Muscle of arm (tissue), 1 donor: ENCODE measurements at regions not wholly inside any gene's neighbourhood (a gene's known extent, or its start where the extent isn't known, plus 50 kb on each side); places are given as distances from the start of the nearest gene placed in this dataset.
A peak's percentile ranks its signal among the peaks of the same experiment; 100 is the strongest.

Experiments used
- DNase-seq: peaks from one replicate; pipeline ENCODE4 v3.0.0-alpha.2; 2013

DNA sequence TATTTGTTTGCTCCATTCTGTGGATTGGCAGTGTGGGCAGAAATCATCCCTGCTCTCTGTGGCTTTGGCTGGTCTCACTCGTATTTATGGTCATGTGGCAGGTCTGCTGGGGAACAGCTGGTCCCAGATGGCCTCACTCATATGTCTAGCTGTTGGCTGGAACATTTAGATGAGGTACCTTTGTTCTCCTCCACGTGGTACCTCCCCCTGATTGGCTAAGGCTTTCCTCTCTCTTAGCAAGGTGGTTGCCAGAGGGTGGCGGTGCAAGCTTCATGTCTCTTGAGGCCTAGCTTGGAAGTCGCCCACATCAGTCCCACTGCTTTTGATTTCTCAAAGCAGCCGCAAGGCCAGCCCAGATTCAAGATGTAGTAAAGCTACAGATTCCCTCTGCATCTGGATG lies 348.5 kb upstream of the BTBD3 start:
- no peak for DNase-seq

DNA sequence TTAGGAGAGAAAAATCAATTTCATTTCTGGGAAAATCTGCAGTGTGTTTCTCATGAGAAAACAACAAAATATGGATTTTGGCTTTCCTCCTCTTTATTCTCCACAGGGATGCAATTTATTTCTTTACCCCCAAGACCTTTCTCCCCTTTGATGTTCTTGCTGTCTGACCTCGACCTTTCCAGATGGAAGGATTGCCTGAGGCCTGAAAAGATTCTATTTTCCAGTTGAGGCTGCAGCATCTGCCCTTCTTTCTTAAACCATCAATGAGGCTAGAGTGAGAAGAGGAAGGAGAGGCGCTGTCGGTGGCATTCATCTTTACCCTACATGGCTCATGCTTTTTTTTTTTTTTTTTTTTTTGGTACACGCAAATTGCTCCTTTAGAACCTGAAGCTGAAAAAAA lies 344.2 kb upstream of the BTBD3 start:
- DNase-seq, result no peak

DNA sequence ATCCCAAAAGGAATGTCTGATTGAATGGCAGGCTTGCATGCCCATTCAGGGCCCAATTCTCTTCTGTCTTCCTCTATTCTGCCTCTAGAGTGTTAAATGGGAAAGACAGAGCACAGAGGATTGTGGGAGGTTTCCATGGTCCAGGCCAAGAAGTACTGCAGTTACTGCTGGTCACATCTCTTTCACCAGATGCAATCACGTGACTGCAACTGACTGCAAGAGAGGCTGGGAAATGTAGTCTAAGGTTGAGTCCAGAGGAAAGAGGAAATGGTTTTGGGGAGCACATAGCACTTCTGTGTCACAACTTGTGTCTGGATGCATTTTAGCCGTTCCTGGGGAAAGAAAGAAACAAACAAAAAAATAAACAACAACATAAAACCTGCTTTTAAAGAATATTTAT lies 336.4 kb upstream of the BTBD3 start:
- DNase-seq, result no peak

DNA sequence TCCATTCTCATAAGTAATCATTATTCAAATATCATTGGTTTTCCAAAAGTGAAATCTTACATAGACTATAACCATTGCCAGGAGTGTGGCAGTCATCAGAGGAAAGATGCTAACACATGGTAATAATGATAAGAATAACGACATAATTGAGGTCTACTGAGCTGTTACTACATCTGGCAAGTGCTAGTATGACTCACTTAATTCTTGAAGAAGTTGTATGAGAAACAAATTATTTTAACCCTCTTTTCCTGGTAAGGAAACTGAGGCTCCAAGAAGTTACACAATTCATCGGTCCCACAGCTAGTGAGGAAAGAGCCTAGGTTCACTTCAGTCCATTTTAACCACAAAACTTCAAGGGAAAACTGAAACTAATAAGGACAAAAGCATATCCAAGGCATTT lies 335.6 kb upstream of the BTBD3 start:
- DNase-seq, result no peak

DNA sequence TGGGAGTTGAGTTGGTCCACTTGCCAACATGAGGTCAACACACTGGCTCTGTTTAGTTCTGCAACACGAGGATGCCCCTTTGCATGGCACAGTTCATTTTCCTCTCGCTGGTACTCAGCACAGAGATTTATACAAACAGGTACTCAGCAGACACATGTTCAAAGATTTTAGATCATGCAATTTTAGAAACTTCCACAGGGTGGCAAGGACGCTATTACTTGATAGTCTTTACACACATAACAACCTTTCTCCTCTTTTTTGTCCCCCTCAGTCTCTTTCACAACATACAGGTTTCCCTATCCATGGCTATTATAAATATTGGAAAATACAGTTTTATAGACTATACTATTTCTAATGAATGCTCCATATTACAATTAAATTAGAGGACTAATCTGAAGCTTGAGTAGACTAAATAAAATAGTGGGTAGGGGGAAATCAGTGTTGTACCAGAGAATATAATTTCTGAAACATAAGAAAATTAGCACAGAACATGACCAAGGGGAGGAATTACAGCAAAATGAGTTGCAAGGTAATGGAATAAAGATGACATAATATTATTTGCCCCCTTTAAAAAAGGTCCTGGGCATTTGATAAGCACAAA lies 331.8 kb upstream of the BTBD3 start:
- DNase-seq, result peak; percentile 2

DNA sequence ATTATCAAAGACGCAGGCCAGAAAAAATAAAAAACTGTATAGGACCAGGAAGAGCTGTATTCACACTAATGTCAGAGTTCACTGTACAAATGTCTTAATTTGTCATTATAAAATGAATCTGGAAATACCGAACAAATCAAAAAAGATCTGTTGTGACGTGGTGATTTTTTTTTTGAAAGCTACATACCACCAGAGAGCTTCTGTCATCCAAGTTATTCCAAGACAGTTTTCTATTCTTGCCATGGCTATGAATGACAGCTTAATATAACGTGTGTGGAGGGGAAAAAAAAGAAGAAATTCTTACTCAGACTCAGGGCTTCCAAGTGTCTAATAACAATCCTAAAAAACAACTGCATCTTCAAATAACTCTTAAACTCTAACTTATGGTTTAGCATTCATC lies 328.8 kb upstream of the BTBD3 start:
- DNase-seq, result no peak

DNA sequence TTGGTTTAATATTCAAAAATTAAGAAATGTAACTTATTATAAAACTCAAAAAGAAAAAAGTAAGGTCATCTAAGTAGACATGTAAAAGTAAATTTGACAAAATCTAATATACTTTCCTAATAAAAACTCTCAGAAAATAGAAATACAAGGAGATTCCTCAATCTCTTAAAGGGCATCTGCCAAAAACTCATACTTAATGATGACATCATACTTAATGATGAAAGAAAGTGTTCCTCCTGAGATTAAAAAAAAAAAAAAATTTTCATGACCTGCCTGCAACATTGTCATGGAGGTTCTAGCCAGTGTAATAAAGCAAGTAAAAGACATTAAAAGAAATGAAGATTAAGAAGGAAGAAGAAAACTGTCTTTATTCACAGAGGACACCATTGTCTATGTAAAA lies 325.7 kb upstream of the BTBD3 start:
- DNase-seq, result no peak

DNA sequence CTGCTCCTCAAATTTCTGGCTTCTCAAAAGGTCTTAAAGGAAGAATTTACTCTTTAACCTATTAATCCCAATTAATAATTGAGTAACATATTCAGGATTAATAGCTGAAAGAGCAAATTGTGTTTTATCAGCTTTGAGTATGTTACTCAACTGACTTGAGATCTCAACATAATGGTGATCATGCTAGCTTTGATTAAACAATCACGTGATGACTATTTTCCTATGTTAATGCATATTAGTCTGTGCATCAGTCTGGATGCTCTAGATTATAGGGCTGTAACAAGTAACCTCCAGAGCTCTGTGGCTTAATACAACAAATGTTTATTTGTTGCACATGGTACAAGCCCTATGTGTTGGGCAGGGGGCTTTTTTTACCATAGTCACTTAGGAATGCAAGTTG lies 313.4 kb upstream of the BTBD3 start:
- no peak for DNase-seq

DNA sequence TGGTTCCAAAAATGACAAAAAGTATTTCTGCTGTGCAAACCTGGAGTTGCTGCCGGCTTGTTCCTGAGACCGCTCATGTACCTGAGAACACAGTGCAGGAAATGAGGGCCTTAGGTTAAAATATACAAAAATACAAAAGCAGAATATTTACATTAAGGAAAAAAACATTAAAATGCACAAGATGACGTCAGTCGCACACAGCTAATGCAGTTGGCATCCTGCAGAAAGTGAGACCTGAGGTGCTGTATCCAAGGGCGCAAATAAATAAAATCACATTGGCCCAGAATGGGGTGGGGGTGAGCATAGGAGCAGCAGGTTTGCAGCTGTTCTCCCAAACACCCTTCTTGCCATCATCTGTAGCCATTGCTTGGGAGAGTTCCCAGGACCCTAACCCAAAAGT lies 310.6 kb upstream of the BTBD3 start:
- no peak for DNase-seq

DNA sequence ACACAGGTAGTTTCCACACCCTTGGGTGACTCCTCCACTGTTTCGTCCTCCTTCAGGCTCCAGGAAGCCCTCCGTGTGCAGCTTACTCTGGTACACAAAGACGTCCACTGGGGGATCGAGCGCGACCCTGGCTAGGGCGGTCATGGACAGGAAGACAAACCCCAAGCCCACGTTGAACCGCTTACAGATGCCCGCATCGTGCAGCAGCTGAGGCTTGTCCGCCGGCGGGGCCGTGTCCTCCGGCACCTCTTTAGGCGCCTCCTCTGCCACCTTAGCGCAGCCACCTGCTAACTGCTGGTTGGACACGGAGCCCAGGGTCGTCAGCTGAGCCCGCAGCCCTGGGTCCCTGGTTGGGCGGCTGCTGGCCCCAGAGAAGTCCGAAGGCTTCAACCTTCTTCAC lies 309.0 kb upstream of the BTBD3 start:
- no peak for DNase-seq

DNA sequence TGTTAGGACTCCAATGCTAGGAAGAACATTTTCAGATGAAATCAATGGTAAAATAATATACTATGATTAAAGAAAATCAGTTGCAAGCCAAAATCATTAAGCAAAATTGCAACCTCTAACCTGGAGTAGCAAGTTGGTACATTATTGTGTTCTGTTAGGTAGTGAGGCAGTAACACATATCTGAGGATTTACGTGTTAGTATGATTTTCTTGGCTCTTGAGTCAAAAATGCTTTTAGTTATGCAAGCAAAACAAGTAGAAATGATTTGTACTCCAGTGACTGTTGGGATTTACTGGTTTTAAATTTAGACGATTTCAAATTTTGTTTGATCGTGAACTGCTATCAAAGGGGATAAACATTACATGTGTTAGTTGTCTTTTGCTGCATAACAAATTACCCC lies 293.0 kb upstream of the BTBD3 start:
- no peak for DNase-seq

DNA sequence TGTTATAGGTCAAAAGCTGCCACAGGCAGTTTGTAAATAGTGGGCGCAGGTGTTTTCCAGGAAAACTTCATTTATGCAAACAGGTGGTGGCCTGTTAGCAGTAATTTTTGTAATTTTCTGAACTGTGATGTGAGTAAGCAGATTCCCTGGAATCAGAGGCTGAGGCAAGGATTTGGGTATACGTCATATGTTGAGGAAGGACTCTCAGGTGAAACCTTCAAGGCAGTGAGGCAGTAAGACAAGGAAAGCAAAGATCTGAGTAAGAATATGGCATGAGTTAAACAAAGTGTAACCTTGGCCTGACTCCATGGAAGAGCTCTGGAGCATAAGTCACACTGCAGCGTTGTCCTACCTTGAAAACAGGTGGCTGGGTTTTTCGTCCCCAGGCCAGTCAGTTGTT lies 291.1 kb upstream of the BTBD3 start:
- DNase-seq, result no peak

DNA sequence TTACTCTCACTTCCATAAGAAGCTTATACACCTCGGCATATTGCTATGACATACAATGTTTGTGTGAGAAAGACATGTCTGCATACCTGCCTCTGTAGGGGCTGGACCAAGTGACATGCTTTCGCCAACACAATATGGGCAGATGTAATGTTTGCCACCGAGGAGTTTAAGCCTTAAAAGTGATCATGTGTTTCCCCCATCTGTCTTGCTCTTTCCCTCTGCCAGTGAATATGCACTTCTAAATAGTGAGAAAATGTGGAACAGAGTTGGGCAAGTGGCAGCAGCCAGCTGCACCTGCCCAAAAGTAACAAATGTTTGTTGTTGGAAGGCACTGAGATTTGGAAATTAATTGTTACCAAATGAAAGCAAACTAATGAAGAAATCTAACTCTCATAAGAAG lies 274.8 kb upstream of the BTBD3 start:
- no peak for DNase-seq

DNA sequence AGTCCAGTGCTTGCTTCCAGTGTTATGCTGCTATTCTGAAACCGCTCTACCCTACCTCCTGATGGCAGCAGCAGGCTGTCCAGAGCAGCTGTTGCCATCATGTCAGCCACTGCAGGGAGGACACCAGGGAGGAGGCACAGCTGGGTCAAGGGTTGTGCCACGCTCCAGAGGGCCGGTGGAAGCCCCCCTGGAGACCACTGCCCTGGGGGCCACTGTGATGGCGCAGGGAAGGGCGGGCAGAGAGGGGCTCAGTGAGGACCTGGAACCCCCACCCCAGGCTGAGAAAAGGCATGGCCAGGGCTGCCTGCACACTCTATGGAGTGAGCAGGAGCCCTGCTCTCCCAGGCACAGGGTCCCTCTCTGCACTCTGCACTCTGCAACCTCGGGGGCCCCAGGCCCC lies 271.3 kb upstream of the BTBD3 start:
- no peak for DNase-seq

DNA sequence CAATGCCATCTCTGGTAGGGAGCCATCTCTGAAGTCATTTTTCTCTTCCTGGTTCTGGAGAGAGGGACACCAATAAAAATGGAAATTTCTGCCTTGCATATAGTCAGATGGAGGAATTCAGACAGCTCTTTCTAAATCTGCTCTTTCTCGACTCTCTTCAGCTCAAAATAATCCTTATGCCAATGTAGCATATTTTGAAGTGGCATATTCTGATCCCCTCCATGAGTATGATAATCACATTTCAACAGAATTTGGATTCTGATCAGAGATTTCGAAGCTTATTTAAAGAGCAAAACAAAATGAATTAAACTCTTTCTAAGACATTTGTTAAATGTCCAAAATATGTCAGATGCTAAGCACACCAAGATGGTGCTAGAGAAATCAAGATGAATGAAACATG lies 267.1 kb upstream of the BTBD3 start:
- DNase-seq, result no peak

DNA sequence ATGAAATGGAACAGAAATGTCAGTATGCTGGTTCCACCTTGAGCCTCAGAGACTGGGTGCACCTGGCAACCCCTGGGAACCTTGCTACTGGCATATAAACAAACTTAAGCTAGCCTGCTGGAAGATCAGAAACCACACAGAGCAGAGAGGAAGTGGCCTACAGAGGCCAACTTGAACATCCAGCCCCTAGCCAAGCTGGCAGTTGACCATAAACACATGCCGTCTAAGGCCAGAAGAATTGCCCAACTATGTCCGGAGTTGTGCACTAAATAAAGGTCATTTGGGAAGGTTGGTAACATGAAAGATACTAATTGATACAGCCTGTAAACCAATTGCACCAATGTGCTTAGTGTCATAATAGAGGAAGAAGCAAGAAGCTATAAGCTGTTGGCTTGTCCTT lies 266.6 kb upstream of the BTBD3 start:
- no peak for DNase-seq

DNA sequence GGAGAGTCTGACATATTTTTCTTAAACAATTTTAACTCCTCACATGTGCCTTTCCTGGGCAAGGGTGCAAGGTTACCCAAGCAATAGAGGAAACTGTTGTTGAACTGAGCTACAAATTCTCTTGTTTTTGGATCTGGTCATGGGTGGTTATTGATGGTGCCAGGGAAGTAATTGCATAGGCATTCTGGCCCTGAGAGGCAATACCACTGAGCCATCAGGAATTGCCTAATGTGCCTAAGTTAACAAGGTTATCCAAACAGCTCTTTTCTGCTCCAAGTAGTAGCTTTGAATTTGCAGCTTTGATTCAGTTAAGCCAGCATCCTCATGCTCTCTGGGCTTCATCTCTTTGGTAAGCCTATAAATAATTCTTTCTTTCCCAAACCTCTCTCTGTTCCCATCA lies 266.0 kb upstream of the BTBD3 start:
- DNase-seq, result no peak

DNA sequence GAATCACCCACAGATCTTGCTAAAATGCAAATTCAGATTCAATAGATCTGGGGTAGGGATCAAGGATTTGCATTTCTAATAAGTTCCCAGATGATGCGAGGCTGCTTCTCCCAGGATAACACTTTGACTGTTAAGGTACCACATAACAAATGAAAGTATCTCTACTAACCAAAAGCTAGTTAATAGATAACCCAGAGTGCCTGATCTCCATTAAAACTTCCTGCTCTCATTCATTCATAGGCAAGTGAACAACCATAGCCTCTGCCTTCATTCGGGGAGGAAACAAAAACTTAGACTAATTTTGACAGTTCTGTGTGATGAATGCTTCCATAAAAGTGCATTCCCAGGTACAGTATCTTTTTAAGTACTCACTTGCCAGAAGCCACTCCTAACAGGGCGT lies 265.6 kb upstream of the BTBD3 start:
- DNase-seq, result no peak

DNA sequence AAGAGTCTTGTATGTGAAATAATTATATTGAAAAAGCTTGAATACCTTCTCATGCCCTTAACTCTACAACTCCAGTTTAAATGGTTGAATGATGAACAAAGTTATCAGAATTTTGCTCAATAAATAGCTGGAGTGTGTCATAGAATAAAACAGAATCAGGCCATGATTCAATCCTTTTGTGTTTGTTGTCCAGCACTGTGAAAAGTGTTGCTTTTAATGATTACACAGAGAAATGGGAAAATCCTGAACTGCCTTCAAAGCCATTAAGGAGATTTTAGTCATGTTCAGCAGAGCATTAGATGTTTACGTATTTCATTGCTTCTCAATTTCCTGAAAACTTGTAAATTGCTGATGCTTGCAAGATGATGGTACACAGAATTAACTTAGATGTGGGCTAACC lies 262.9 kb upstream of the BTBD3 start:
- no peak for DNase-seq

DNA sequence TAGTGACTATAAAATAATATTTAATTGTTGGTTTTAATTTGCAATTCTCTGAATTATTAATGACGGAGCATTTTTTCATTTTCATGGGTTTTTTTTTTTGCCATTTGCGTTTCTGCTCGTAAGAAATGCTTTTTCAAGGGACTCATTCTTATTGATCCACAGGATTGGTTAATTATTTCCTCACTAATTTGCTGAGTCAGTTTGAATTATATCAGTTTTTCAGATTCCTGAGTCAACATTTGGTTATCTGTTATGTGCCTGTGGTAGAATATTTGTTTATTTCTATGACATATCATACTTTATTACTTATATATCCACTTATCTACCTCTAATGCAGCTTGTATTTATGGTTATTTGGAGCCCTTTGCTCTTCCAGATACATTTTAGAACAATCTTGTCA lies 257.0 kb upstream of the BTBD3 start:
- no peak for DNase-seq

DNA sequence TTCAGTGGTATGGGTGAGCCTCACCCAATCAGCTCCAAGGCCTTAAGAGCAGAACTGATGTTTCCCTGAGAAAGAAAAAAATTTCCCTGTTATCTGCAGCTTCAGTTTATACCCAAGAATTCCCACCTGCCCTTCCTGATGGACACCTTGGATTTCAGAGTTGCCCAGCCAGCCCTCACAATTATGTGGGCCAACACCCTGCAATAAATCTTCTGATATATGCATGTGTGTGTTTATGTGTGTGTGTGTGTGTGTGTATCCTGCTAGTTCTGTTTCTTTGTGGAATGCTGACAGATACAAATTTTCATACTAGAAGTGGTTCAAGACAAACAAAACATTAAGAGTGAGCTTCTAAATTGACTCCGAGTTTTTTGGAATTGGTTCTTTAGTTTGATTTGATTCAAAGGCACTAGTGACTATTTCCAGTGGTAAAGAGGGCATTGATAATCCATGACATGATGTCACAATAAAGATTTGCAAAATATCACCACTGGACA lies 246.6 kb upstream of the BTBD3 start:
- DNase-seq, result no peak

DNA sequence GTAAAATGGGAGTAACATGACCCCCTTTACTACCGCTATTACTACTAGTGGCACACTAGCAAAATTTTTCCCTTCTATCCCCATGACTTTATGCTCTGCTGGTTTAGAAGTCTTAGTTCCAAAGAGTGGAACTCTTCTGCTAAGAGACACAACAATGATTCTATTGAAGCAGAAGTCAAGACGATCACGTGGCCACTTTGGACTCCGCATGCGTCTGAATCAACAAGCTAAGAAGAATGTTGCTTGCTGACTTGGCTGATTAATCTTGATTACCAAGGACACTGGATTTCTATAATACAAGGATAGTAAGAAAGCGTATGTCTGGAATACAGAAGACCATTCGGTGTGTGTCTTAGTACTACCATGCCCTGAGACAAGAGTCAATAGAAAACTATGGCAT lies 244.7 kb upstream of the BTBD3 start:
- DNase-seq, result no peak

DNA sequence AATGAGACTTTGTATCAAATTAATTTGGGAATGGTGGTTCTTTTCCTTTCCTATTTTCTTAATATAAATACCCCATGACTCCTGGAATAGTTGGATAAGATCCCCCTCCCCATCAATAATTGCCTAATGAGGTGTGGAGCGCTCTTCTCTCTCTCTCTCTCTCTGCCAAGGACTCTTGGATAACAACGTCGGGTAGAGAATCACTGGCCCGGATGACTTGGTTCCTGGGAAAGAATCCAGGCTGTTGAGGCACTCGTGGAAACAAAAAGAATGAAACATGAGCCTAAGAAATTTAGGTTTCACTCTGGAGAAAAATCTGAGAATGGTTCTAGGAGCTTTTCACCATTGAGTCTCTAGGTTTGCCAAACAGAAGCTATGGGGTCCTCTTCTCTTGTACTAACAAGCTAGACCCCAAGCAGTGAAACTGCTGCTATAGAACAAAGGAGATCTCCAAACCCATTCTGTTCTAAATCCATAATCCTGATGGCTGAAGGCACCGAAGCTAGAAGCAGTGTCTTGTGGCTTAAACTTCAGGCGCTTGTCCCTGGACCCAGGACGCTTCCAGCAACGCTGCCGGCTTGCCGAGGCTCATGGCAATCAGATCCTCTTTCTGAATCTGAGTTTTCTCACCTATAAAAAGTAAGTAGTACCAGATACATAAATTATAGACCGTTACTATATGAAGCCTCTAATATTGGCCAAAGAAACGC lies 241.6 kb upstream of the BTBD3 start:
- DNase-seq, result peak; percentile 37

DNA sequence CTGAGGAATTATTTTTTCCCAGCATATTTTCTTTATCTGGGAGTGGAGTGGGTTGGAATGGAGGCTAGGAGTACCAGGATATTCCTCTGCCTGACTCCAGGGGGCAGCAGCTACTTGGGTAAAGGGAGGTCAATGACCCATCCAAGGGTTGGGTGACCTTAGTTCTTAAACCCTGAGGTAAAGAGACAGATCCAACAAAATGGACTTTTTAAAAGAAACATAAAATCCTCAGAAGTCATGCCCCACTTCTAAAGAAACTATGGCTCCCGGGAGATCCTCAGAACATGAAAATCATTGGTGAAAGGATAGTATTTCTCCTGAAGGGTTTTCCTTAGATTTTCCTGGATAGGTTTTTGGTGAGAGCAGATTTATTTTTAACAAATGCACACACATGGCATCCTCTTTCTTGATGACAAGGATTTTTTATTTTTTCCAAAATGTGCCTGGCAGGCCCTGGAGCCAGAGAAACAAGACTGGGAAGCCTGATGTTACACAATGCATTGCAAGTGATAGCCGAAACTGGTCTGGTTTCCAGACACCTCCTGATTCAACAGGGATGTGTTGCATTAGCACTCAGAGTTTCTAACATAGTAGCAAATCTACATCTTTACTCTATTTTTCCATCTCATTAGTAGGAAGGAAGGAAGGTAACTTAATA lies 240.9 kb upstream of the BTBD3 start:
- peak; percentile 43 for DNase-seq
